DMS53 treated with DMSO at 0.1 percent for 48 hours (cell line): ENCODE measurements at regions not wholly inside any gene's neighbourhood (a gene's known extent, or its start where the extent isn't known, plus 50 kb on each side); places are given as distances from the start of the nearest gene placed in this dataset.

Source experiments
- DNase-seq: peaks from one replicate; lab custom pipeline; 2025; ENCODE audit not compliant: unreplicated experiment; lab: John Stamatoyannopoulos, UW

DNA sequence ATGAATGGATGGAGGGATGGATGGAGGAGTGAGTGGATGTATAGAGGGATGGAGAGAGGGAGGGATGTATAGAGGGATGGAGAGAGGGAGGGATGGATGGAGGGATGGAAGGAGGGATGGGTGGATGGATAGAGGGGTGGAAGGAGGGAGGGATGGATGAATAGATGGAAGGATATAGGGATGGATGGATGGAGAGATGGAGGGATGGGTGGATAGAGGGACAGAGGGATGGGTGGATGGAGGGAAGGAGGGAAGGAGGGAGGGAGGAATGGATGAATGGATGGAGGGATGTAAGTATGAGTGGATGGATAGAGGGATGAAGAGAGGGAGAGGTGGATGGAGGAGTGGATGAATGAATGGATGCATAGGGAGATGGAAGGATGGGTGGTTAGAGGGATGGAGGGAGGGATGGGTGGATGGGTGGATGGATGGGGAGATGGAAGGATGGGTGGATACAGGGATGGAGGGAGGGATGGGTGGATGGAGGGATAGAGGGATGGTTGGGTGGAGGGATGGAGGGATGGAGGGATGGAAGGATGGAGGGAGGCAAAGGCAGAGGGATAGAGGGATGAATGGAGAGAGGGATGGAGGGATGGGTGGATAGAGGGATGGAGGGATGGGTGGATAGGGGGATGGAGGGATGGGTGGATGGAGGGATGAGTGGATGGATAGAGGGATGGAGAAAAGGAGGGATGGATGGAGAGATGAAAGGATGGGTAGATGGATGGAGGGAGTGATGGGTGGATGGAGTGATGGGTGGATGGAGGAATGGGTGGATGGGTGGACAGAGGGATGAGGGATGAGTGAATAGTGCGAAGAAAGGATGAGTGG, 313.8 kb downstream of the UACA start:
- no peak for DNase-seq

DNA sequence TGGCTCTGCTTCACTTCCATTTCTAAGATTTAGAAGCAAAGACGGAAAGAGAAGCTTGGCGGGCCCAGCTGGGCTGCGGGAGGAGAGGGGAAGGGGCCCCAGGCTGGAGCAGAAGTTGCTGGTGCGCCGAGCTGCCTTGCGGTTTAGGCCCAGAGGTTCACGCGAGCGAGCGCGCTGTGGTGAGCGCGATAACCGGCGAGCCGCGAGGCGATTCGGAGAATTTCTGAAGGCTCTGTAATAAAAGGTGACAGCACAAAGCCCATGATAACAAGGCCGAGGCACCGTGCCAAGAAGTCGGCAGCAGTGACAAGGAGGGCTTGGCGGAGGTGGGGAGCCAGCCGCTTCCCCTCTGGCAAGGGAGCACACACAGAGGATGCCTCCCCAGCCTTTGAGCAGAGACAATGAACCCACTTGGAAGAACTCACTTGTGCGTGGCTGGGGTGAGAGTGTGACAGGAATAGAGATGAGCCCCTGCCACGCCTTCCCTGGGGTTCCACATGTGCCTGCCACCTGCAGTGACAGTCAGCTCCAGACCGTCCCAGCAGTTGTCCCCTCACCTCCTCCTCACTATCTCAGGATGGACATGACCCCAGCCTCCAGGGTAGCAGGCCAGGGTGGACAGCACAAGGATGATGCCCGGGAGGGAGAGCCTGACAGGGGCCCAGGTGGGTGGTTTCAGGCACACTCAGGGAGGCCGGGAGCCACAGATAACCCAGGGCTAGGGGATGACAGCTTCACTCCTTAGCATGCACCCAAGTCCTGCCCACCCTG, 315.2 kb downstream of the UACA start:
- no peak for DNase-seq

DNA sequence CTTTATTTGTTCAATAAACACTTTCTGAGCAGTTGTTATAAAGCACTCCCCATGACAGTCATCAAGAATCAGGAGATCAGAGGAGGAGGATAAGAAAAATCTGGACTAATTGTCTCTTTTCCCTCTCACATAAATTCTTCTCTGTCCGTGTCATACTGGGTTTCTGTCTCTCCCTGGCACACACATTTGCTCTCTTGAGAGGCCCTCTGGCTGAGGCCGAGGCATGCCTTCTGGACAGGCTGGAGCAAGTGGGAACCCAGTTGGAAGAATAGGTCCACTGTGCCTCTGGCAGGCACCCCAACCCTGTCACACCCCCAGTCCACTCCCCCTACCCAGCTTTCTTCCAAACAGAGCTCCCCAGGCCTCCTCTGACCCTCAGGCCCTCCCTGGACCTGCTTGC, 315.8 kb downstream of the UACA start:
- no peak for DNase-seq

DNA sequence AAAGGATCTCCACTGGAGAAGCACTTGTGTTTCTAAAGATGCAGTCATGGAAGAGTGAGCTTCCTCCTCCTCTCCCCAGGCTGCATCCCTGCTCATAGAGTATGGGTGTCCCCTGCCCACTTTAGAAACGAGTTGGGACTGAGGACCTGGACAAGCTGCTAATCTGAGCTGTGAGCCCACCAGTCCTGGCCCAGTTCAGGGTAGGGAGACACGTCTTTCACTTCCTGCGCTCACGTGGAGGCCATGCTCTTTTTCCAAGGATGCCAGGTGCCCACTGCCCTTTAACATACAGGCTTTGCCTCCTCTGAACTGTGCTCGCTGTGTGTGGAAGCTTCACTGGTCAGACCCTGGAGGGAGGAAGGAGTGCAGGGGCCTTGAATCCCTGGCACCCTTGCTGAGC, 316.3 kb downstream of the UACA start:
- DNase-seq: no peak

DNA sequence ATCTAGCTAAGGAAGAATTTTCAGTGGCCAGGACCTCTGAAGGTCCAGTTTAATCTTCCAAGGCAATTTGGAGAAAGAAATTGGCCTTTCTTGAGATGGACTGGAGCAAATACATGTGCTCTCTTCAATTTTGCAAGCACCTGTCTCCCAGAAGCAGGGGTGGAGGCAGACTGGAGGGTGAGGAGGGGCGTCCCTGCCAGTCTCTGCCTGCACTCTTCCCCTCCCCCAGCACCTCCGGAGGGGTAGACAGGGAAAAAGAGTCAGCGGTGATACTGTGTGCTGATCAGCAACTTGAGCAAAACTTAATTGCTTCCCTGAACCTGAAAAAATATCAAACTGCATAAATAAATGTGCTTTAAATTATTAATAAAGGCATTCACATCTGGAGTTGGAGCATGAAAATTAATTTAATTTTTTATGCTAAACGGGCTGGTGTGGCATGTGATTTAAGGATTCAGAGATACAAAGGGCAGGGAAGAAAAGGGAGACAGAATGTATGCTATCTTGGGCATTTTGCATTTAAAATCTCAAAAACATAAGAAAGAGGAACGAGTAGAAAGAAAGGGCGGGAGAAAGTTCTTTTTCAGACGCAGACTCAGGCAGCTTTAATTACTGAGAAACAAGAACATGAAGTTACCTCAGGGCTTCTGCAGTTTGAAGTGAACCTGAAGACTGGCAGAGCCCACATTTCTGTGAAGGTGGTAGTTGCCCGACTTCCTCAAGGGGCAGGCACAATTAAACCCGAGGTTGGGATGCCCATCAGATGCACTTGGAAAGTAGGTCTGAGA, 319.7 kb downstream of the UACA start:
- no peak for DNase-seq

DNA sequence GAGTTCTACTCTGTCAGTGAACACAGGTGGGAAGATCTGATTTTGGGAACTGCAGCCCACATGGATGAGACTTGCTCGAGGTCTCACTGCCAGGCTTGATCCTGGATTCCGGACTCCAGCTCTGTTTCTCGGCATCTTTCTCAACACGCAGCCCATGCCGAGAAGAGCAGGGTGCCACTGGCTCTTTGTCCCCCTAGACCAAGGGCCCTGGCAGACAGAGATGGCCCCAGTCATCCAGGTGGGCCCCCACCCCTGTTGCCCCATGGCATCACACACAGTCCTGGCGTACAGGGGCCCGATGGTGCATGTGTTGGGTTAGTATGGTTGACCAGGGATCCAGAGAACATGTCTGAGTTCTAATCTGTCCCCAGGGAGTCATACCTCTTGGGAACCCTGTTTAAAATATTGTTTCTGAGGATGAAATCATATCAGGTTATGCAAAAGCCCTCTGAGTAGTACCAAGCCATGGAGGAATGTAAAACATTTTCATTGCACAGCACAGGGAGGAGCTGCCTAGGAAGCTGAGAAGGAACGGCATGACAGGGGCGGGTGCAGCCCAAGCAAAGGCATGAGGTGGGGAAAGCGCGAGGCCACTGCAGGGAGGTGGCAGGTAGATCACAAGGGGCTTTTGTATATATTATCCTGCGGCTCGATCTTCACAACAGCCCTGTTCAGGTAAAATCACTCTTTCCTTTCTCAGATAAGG, 320.6 kb downstream of the UACA start:
- no peak for DNase-seq

DNA sequence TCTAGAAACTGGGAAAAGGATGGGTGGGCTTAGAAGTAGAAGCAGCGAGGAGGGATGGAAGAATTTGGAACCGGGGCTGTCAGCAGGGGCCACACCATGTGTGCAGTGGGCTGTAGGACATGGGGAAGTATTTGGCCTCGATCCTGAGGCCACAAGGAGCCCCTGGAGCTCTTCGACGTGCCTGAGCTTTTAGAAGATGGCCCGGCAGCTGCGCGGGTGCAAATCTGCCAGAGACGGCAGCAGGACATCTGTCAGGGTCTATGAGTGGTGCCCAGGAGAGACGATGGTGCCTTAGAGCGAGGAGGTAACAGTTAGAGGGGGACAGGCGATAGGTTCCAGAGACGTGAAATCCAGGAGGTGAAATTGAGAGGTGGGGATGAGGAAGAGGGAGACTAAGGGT, 321.1 kb downstream of the UACA start:
- no peak for DNase-seq

- DNase-seq: no peak
These were observed 322.8 kb downstream of the UACA start for GRCh38 chr15:70440416-70441138.

DNA sequence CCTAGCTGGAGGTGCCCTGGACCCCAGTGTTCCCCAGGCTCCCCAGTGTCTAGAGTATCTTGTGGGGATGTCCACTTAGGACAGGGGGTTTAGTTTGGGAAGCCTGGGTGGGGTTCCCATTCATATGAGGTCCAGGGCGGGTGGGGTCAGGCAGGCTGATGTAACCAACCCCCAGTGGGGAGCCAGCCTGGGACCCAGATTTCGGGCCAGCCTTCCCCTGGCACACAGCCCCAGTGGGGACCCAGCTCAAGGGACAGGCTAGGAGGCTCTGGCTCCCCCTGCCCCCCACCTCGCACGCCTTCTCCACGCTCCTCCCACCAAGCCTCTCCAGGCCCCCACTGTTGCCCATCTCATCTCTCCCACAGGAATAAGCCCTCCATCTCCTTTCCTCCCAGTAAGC, 323.5 kb downstream of the UACA start:
- DNase-seq: no peak

DNA sequence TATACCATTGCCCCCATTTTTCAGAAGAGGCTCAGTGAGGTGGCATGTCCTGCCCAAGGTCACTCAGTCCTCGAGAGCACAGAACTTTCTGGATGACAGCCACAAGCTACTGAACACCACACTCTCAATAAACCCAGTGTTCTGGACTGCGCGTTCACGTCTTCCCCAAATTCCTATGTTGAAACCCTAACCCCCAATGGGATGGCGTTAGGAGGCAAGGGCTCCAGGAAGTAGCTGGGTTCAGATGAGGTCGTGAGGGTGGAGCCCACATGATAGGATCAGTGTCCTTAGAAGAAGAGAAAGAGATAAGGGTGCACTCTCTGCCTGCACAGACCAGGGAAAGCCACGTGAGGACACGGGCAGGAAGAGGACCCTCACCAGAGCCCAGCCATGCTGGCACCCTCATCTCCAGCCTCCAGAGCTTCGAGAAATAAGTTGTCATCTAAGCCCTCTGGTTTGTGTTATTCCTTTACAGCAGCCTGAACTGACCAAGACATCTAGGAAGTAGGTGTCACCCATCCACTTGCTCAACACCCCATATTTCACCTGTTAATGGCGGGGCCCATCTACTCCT, 324.0 kb downstream of the UACA start:
- DNase-seq: no peak

GRCh38 chr15:70438776-70439175, 324.6 kb downstream of the UACA start:
- DNase-seq: no peak

DNA sequence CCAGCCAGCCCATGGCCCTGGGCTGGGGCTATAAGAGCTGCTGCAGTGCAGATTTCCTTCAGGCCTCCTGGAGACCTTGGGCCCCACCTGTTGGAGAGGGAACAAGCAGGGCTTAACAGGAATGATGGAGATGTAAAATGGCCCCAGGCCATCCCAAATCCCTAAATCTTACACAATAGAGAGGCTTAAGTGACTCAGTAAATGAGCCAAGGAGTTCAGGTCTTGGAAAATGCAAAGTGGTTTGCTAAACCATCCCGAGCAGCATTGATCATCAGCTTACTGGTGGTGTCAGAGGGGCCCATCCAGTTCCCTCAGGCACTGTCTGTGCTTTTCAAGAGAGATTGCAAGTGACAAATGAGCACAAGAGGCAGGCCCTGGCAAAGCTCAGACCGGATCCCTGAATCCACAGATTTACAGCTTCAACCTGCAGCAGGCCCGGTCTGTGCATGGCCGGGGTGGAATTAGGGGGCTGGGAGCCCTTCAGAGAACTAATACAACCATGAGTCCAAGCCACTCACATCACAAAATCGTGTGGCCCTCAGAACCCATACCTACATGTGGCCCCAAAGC, 325.4 kb downstream of the UACA start:
- no peak for DNase-seq

DNA sequence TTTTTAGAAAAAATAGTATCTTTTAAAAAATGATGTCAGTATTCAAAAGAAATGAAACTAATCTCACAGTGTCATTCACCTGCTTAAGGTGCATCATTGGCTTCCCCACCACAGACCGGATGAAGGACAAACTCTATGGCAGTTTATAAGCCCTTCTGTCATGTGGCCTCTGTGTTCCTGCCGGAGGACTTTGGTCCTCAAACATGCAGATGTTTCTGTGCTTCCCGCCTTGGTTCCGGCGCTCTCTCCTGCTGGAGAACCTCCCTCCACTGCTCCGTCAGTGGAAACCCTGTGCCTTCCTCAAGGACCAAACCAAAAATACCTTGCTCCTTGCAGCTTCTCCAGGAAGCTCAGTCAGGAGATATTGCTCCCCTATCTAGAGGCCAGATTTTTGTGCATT, 326.3 kb downstream of the UACA start:
- DNase-seq: no peak

DNA sequence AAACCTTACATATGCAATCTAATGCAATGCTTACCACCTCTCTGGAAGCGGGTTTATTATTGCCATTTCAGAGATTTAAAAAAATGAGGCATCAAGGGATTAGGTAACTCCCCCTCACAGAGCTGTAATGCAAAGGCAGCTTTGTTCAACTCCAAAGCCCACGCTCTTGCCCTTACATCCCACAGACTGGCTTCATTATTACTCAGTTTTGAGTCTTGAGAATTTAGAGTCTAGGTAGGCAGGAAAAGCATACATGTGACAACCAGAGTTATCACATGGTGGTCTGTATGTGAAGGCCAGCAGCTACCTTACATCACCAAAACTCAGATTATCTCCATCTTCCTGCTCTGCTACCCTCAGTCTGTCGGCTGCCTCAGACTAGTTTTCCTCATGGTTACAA, 326.9 kb downstream of the UACA start:
- DNase-seq: no peak

DNA sequence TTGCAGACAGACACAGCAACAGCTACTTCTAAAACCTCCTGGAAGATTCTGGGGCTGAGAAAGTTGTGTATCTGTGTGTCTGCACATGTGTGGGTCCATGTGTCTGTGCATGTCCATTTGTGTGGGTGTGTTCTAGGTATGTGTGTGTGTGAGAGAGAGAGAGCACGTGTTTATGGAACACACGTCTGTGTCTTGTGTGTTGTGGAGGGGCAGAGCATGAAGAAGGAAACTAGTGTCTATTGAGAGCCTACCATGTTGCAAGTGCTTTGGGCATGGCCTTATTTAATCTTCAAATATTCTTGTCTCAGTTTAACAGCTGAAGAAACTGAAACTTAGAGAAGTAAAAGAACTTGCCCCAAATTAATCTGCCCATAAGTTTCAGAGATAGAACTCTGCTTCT, 327.5 kb downstream of the UACA start:
- no peak for DNase-seq

DNA sequence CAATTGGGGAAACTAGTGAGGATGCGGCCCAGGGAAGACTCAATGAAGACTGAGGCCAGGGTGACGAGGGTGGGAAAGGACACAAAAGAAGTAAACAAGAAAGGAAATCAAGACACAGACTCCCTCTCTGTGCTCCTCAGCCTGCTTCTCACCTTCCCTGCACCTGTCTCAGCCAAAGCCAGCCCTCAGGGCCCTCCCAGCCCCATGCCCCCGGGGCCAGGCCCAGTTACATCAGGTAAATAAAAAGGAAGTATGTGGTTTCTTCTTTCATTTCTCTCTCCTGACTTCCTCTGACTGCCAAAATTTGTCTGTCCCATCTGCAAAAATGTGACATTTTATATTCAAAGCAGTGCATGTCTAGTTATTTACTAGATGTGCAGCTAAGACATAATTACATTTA, 328.0 kb downstream of the UACA start:
- no peak for DNase-seq

GRCh38 chr15:70433586-70434324, 329.6 kb downstream of the UACA start:
- no peak for DNase-seq

DNA sequence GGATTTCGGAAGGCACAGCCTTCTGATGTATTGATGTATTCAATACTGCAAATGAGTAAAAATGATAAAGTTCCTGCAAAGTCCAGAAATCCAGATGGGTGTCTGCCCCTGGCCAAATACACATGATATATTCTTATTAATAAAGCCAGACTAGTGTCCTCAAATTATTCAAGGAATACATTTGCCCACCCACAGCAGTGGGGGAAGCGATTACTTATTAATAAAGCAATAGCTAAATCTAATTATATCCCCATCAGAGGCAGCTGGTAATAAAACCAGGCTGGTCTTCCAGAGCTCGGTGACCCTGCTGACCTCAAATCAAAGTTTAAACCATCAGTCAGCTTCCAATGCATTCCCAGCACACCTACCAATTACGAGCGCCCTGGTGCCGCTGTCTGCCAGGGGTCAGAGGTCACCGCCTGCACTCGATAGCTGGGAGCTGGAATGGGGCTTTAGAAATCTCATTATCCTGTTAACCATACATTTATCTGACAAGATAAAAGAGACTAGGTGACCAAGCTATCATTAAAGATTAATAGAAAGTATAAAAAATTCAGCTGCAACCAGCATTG, 330.3 kb downstream of the UACA start:
- no peak for DNase-seq

DNA sequence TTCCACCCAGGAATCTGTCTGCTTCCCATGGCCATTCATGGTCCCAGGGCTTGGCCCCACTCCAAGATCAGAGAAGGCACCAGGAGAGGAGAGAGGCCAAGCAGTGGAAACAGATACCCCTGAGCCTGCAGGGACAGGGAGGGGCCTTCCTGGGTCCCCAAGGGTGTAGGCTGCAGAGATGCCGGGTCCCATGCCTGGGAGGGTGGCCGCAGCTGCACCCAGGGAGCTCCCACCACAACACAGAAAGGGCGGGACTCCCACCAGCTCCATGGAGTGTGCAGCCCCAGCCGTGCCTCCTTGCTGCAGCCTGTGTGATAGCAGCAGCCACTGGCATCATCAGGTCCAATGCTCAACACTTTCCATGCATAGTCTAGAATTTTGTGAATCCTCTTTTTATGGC, 331.5 kb downstream of the UACA start:
- DNase-seq: no peak
